HCT116 (cell line): ENCODE measurements at regions not wholly inside any gene's neighbourhood (a gene's known extent, or its start where the extent isn't known, plus 50 kb on each side); places are given as distances from the start of the nearest gene placed in this dataset.

ENCODE experiments used
- ATAC-seq: fragments of 200-7000 bp; cut with Tn5 transposase; 2 replicates; pipeline ENCODE4 v1.9.1; 2020; ENCODE audit warnings: mild to moderate bottlenecking, moderate library complexity
- BruUV-seq: library from RNA; stranded (reverse); fragments of 400-500 nt; replicated peaks from 2 replicates; lab custom pipeline; 2021; lab: Mats Ljungman, UMichigan
- CTCF ChIA-PET: fragments of 300-600 bp; sonication (Branson Sonifier 250); formaldehyde crosslinking; loops from one replicate; lab custom pipeline; 2021; ENCODE audit warnings: antibody characterized with exemption; lab: Charles Lee
- POLR2A ChIA-PET: fragments of 300-600, 350-600 bp; sonication (Branson Sonifier 250); formaldehyde crosslinking; loops from one replicate; lab custom pipeline; 2021; ENCODE audit warnings: antibody characterized with exemption; lab: Charles Lee
- RAD21 ChIA-PET, 2 experiments: fragments of 300-600 bp; sonication (Branson Sonifier 250); formaldehyde crosslinking; loops; one replicate each; lab custom pipeline; 2023; ENCODE audit warnings: low total read pairs in 2 of 2; ENCODE audit not compliant: uncharacterized antibody in 2 of 2, unreplicated experiment in 2 of 2, low non-redundant PET in 1 of 2; lab: Charles Lee
- DNase-seq: peaks from one replicate; pipeline ENCODE4 v3.0.0-alpha.2; 2010; ENCODE audit warnings: low read depth, low spot score
- H2AFZ ChIP-seq: fragments of 200-600 bp; shearing (Covaris generic), sonication (generic); 2 replicates; pipeline ENCODE4 v1.6.1; 2017; ENCODE audit warnings: low read depth, mixed run types, mixed read lengths, antibody characterized with exemption, low read length; ENCODE audit not compliant: poor library complexity, severe bottlenecking
- H3K27ac ChIP-seq: 2 replicates; pipeline ENCODE4 v1.5.1; 2012; ENCODE audit warnings: low read depth, low read length
- H3K27me3 ChIP-seq: fragments of 200-600 bp; sonication (generic); 2 replicates; pipeline ENCODE4 v1.6.1; 2016; ENCODE audit warnings: mixed run types, low read length, mixed read lengths; ENCODE audit not compliant: insufficient read depth
- H3K36me3 ChIP-seq, 2 experiments: fragments of 200-500 bp in 1 of 2; fragments of 200-600 bp in 1 of 2; sonication (Bioruptor generic) in 1 of 2; sonication (generic) in 1 of 2; 2 replicates each; pipeline versions ENCODE4 v1.5.1 to v1.6.1; 2014 to 2016; ENCODE audit warnings: low read length in 2 of 2, inconsistent platforms in 1 of 2, mixed read lengths in 1 of 2, mixed run types in 1 of 2; ENCODE audit not compliant: insufficient read depth in 2 of 2, control insufficient read depth in 1 of 2
- H3K4me1 ChIP-seq, 2 experiments: fragments of 200-600 bp in 1 of 2; sonication (generic) in 1 of 2; 2 replicates each; pipeline versions ENCODE4 v1.5.1 to v1.6.1; 2012 to 2017; ENCODE audit warnings: low read length in 2 of 2, inconsistent platforms in 1 of 2, mild to moderate bottlenecking in 1 of 2, mixed read lengths in 1 of 2, mixed run types in 1 of 2, moderate library complexity in 1 of 2; ENCODE audit not compliant: insufficient read depth in 2 of 2, control insufficient read depth in 1 of 2
- H3K4me2 ChIP-seq: fragments of 200-600 bp; sonication (generic); 2 replicates; pipeline ENCODE4 v1.6.1; 2017; ENCODE audit warnings: mixed run types, low read length, mixed read lengths
- H3K4me3 ChIP-seq, 2 experiments: fragments of 200-600 bp in 1 of 2; sonication (generic) in 1 of 2; replicated peaks in 1 of 2; 2 replicates each; pipeline ENCODE4 v1.5.1; 2011 to 2016; ENCODE audit warnings: low read length in 2 of 2, control low read depth in 1 of 2, low read depth in 1 of 2, mild to moderate bottlenecking in 1 of 2, mixed read lengths in 1 of 2, mixed run types in 1 of 2
- H3K79me2 ChIP-seq: fragments of 200-600 bp; sonication (generic); 2 replicates; pipeline ENCODE4 v1.6.1; 2017; ENCODE audit warnings: mild to moderate bottlenecking, mixed run types, low read length, moderate library complexity, mixed read lengths; ENCODE audit not compliant: insufficient read depth
- H3K9ac ChIP-seq: fragments of 200-600 bp; sonication (generic); 2 replicates; pipeline ENCODE4 v1.6.1; 2016; ENCODE audit warnings: low read length, mixed read lengths
- H3K9me2 ChIP-seq: fragments of 200-600 bp; sonication (generic), shearing (Covaris generic); 2 replicates; pipeline ENCODE4 v1.6.1; 2017; ENCODE audit warnings: mixed run types, mild to moderate bottlenecking, moderate library complexity; ENCODE audit not compliant: insufficient read depth
- H3K9me3 ChIP-seq, 2 experiments: fragments of 200-500 bp in 1 of 2; fragments of 200-600 bp in 1 of 2; sonication (Bioruptor generic) in 1 of 2; sonication (generic) in 1 of 2; 2 replicates each; pipeline ENCODE4 v1.6.1; 2014 to 2017; ENCODE audit warnings: low read length in 2 of 2, mixed read lengths in 2 of 2, inconsistent platforms in 1 of 2, low read depth in 1 of 2, mild to moderate bottlenecking in 1 of 2, mixed run types in 1 of 2, moderate library complexity in 1 of 2; ENCODE audit not compliant: control insufficient read depth in 1 of 2, insufficient read depth in 1 of 2
- H4K20me1 ChIP-seq: fragments of 200-600 bp; sonication (generic), shearing (Covaris generic); 2 replicates; pipeline ENCODE4 v1.6.1; 2017; ENCODE audit warnings: mixed run types, mild to moderate bottlenecking, moderate library complexity; ENCODE audit not compliant: insufficient read depth
- CBX3 ChIP-seq: IDR thresholded peaks from 2 replicates; pipeline ENCODE4 v1.6.1; 2012; ENCODE audit warnings: low read depth
- CEBPB ChIP-seq: IDR thresholded peaks from 2 replicates; pipeline ENCODE4 v1.6.1; 2012; ENCODE audit warnings: low read depth
- CTCF ChIP-seq, 3 experiments: fragments of 200-600 bp in 1 of 3; sonication (generic) in 1 of 3; IDR thresholded peaks in 2 of 3; conservative IDR thresholded peaks in 1 of 3; 2 replicates each; pipeline ENCODE4 v1.5.1; 2012 to 2017; ENCODE audit warnings: low read depth in 2 of 3, low read length in 2 of 3, antibody characterized with exemption in 1 of 3, borderline replicate concordance in 1 of 3, control low read depth in 1 of 3, mild to moderate bottlenecking in 1 of 3, mixed read lengths in 1 of 3, mixed run types in 1 of 3, moderate library complexity in 1 of 3; ENCODE audit not compliant: insufficient read depth in 1 of 3
- ELF1 ChIP-seq: IDR thresholded peaks from 2 replicates; pipeline ENCODE4 v1.6.1; 2012; ENCODE audit warnings: low read depth, borderline replicate concordance
- EZH2 ChIP-seq: fragments of 200-600 bp; sonication (generic); IDR thresholded peaks from 2 replicates; pipeline ENCODE4 v1.6.1; 2017; ENCODE audit warnings: antibody characterized with exemption, mixed run types
- JUND ChIP-seq: IDR thresholded peaks from 2 replicates; pipeline ENCODE4 v1.6.1; 2012
- MAX ChIP-seq: IDR thresholded peaks from 2 replicates; pipeline ENCODE4 v1.6.1; 2012
- POLR2A ChIP-seq: IDR thresholded peaks from 2 replicates; pipeline ENCODE4 v1.7.0; 2011; ENCODE audit warnings: borderline replicate concordance; ENCODE audit not compliant: insufficient read depth, insufficient read length; ENCODE audit errors: extremely low read depth
- RAD21 ChIP-seq: IDR thresholded peaks from 2 replicates; pipeline ENCODE4 v1.6.1; 2012; ENCODE audit warnings: low read depth, mild to moderate bottlenecking
- SP1 ChIP-seq: IDR thresholded peaks from 2 replicates; pipeline ENCODE4 v1.6.1; 2012; ENCODE audit warnings: low read depth
- SRF ChIP-seq: IDR thresholded peaks from 2 replicates; pipeline ENCODE4 v1.6.1; 2012; ENCODE audit warnings: low read depth
- TCF7L2 ChIP-seq: IDR thresholded peaks from 2 replicates; pipeline ENCODE4 v1.7.0; 2011; ENCODE audit warnings: borderline replicate concordance, inconsistent platforms; ENCODE audit not compliant: insufficient read depth, insufficient read length; ENCODE audit errors: extremely low read depth
- YY1 ChIP-seq: IDR thresholded peaks from 2 replicates; pipeline ENCODE4 v1.6.1; 2011; ENCODE audit warnings: low read length, low read depth, moderate library complexity, mild to moderate bottlenecking; ENCODE audit not compliant: insufficient replicate concordance; ENCODE audit errors: extremely low read depth
- ZBTB33 ChIP-seq: IDR thresholded peaks from 2 replicates; pipeline ENCODE4 v1.6.1; 2011; ENCODE audit warnings: mild to moderate bottlenecking, low read length, moderate library complexity; ENCODE audit not compliant: insufficient replicate concordance; ENCODE audit errors: extremely low read depth
- ZNF274 ChIP-seq: fragments of 200-500 bp; sonication (Bioruptor generic); IDR thresholded peaks from 2 replicates; pipeline ENCODE4 v1.6.1; 2014; ENCODE audit warnings: mild to moderate bottlenecking, low read depth, low read length, inconsistent platforms
- intact Hi-C: fragments of 100-400 bp; cut with micrococcal nuclease; formaldehyde crosslinking; loops from 2 replicates; pipeline ENCODE4 v1.10.0; 2022

DNA sequence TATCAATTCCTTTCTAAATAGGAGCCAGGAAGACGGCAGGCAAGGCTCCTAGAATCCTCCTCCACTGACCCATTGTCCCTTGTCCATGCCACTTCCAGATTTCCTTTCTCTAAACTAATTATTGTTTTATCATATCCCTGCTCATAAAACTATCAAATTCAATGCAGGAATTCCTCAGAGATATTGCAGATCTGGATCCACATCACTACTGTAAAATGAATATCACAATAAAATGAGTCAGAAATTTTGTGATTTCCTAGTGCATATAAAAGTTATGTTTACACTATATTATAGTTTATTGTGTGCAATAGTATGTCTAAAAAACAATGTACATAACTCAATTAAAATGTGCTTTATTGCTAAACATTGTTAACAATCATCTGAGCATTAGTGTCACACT is 498.7 kb upstream of the NEGR1 start:
- H3K4me3 ChIP-seq = no peak overlapping the region
- intact Hi-C loops = no loop called here
- no peak overlapping the region for H3K9ac ChIP-seq
- TF ChIP-seq ELF1 = no peak
- TF ChIP-seq JUND = no peak
- TF ChIP-seq EZH2 = no peak
- no peak for TF ChIP-seq SRF
- no peak for TF ChIP-seq CTCF (IDR thresholded peaks at IDR 0.05 in 2 of 3, conservative IDR thresholded peaks at IDR 0.05 in 1 of 3; ENCODE audit: borderline replicate concordance in 1 of 3, insufficient read depth in 1 of 3, low read depth in 2 of 3, low read length in 2 of 3)
- no peak for TF ChIP-seq CEBPB
- no peak for TF ChIP-seq CBX3
- TF ChIP-seq SP1 = no peak
- no peak for TF ChIP-seq YY1
- TF ChIP-seq TCF7L2 = no peak
- TF ChIP-seq ZBTB33 = no peak
- no peak for TF ChIP-seq ZNF274
- no peak for TF ChIP-seq MAX
- no peak for TF ChIP-seq RAD21
- TF ChIP-seq POLR2A = no peak
- ATAC-seq (no peak), DNase-seq (no peak)
- no peak overlapping the region for H2AFZ ChIP-seq
- H3K4me1 ChIP-seq = no peaks in the 10 kb centered on the region
- H3K4me2 ChIP-seq = no peak overlapping the region
- CTCF ChIA-PET = no interaction called here
- H3K9me2 ChIP-seq = no peaks in the 10 kb centered on the region
- no peaks in the 10 kb centered on the region for H3K27me3 ChIP-seq
- H4K20me1 ChIP-seq = no peaks in the 10 kb centered on the region
- H3K36me3 ChIP-seq = no peaks in the 10 kb centered on the region; a peak in 1 of 4 replicates
- RAD21 ChIA-PET = no interaction called here
- POLR2A ChIA-PET = no interaction called here
- no peak overlapping the region for H3K27ac ChIP-seq
- no peaks in the 10 kb centered on the region for H3K79me2 ChIP-seq
- H3K9me3 ChIP-seq = peaks cover 7% of the 10 kb centered on the region in 2 experiments; a peak in 2 of 4 replicates
- no TSS peak for BruUV-seq
